GM18508 (cell line): ENCODE measurements at regions not wholly inside any gene's neighbourhood (a gene's known extent, or its start where the extent isn't known, plus 50 kb on each side); places are given as distances from the start of the nearest gene placed in this dataset.
"Not testable (repeated sequence)": the region's sequence is repeated elsewhere in the genome, so short reads cannot be mapped to it uniquely, and the experiment has no call there.

ENCODE experiments used
- ATAC-seq: cut with Tn5 transposase; IDR thresholded peaks from one replicate; pipeline ENCODE4 v1.9.1; 2021; ENCODE audit warnings: moderate number of reproducible peaks; ENCODE audit not compliant: insufficient read depth, unreplicated experiment

DNA sequence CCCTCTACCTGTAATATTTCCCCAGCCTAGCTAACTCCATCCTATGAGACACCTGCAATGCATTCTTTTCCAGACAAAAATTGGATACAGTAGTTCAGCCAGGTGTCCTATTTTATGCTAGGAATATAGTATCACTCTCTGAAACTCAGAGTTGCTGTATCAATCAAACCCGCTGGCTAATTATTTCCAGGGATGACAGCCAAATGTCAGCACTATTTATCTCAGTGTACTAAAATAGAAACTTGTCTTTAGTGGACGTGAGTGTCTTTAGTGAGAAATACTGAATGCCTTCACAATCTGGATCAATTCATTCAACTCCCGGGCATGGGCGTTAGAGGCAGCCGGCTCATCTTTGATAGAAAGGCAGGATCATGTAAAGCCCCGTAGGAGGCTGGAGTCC is 196.2 kb downstream of the RBM46 start:
- no peak for ATAC-seq

DNA sequence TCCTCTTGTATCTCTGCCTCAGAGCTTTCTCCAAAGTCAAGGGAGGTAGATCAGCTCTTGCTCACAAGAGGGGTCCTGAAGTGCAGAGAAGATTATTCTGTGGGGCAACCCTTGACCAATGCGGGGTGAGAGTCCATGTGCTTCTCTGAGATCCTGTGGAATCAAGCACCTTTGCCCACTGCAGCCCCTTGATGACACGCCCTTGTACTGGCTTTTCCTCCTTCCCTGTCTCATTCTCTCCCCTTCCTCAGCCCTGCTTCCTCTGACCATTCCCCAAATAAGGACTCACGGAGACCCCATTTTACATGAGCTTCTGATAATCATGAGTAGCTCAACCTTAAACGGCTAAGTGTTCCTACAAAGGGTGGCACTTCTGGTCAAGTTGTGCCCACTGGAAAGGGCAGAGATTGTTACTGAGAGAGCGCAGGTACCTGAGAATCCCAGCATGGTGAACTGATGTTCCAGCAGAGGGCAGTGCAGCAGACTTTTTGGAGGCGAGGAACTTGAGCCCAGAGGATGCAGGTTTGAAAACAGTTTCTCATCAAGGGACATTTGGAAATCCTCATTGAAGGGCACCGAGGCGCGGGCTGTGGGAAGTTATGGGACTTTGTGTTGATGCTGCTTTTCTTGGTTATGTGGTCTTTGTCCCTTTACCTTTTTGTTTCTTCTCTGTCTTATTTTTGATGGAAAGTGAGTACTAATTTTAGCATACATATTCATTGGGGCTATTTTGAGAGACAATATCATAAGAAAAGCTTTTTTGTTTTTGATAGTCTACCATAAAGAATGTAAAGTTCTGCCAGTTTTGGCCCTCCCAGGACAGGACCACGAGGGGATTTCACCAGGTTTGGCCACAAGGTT is 201.3 kb downstream of the RBM46 start:
- ATAC-seq: peak; percentile 47

DNA sequence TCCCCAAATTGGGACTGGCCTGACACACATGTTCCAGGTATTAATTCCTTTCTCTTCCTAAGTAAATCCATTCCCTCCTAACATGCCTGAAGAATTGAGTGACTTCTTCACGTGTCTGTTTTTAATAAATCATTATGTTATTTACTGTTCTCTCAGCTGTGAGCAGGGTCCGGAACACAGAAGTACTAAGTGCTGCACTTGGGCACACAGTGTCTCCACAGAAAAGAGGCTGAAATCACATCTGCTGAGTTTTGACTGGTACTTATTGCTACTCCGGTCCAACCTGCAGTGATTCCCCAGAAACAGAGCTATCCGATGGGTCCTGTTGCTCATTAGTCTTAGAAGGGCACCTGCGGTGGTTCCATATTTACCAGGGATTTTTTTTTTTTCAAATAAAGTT is 202.6 kb downstream of the RBM46 start:
- no peak for ATAC-seq

DNA sequence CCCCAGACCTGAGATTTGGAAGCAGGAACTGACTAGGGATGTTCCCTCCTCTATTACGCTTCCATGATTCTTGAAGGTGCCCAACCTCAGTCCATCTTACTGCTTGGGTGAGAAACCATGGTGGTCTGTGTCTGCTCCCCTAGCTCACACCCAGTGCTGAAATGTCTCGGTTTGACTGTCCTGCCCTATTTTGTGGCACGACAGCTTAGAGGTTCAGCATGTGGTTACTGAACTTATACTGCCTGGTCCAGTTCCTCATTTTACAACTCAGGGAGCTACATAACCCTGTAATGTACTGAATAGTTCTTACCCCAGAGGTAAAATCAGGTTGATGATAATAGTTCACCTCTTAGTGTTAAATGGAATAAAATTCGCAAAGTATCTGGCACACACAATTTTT is 203.1 kb downstream of the RBM46 start:
- ATAC-seq: peak; percentile 98

DNA sequence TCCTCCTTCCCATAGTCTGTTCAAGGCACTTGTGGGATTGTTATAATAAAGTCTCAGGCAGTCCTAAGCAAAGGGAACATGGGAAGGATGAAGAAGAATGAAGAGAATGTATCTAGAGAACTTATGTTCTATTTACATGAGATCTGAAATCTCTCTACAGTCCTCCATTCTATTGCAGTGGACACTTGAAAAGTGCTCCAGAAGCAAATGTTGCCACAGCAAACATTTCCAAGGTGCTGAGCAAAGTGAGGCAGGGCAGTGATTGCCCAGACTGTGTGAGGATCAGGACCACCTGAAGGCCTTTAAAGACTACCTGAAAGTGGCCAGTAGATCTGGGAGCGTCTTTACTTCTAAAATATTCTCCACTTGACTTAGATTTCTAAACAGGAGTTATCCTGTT is 203.5 kb downstream of the RBM46 start:
- ATAC-seq: no peak

DNA sequence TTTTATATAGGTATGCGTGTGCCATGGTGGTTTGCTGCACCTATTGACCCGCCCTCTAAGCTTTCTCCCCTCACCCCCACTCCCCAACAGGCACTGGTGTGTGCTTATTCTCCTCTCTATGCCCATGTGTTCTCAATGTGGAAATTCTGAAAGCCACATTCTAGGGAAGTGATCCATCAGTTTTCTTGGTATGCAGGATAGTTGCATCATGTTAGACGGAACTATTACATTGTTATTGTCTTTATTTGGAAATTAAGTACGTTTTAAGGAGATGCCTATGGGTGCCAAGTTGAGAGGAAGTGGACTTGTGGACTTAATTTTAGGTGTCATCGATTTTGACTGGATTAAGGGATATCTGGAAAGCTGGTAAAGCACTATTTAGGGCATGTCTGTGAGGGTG is 204.6 kb downstream of the RBM46 start:
- ATAC-seq: no peak

DNA sequence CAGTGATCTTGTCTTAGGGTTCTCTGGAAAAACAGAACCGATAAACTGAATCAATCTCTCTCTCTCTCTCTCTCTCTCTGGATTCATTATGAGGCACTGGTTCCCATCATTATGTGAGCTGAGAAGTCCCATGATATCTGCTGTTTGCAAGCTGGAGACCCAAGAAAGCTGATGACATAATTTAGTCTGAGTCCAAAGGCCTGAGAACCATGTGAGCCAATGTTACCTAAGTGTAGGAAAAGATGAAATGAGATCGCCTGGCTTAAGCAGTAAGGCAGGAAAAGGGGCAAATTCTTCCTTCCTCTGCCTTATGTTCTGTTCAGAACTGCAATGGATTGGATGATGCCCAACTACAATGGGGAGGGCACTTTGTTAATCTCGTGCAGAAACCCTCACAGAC is 207.4 kb downstream of the RBM46 start:
- no peak for ATAC-seq

DNA sequence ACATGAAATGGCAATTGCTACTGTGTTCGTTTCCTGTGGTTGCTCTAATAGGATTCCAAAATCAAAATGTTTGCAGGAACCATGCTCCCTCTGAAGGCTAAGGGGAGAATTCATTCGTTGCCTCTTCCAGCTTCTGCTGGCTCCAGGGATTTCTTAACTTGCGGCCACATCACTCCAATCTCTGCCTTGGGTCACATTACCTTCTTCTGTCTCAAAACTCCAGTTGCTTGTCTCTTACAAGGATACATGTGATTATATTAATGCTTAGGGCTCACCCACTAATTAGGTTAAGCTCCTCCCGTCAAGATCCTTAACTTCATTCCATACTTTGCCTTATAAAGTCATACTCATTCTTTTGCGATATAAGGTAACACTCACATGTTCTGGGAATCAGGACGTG is 208.4 kb downstream of the RBM46 start:
- no peak for ATAC-seq

DNA sequence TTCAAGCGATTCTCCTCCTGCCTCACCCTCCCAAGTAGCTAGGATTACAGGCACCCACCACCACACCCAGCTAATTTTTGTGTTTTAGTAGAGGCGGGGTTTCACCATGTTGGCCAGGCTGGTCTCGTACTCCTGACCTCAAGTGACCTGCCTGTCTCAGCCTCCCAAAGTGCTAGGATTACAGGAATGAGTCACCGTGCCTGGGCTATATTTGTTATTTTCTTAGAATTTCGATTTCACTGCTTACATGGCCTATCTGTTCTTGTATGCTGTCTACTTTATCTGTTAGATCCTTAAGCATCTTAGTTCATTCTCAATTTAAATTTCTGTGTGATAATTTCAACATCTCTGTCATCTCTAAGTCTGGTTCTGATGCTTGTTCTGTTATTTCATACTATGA is 210.6 kb upstream of the NPY2R start:
- not testable (repeated sequence) for ATAC-seq

DNA sequence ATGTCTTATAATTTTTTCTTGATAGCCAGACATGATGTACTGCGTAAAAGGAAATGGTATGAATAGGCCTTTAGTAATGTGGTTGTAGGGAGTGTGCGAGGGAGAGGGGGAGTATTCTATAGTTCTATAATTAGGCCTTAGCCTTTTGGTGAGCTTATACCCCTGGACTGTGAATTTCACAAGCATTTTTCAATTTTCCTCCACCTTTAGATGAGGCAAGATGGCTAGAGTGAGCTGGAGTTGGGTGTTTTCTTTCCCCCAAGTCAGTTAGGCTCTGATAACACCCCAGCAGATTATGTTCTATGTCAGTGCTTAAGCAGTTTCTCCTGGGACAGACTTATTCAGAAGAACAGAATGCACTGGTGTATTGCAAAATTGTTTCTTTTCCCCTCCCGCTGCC is 210.2 kb upstream of the NPY2R start:
- ATAC-seq: no peak

DNA sequence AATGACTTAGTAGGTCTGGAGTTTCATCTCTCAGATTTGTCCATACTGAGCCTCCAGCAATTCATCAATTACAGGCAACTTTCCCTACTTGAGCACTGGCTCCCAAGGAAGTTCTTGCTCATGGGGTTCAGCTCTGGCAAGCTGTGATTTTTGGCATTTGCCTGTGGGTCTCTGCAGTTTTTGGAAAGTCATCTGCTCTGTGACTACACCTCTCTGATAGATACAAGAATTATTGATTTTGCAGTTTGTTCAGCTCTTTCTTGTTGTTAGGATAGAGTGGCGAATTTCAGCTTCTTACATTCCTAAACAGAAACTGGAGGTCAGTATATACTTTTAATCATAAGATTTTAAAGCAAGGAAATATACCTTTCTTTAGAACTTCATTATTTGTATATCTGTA is 209.7 kb upstream of the NPY2R start:
- ATAC-seq: no peak

DNA sequence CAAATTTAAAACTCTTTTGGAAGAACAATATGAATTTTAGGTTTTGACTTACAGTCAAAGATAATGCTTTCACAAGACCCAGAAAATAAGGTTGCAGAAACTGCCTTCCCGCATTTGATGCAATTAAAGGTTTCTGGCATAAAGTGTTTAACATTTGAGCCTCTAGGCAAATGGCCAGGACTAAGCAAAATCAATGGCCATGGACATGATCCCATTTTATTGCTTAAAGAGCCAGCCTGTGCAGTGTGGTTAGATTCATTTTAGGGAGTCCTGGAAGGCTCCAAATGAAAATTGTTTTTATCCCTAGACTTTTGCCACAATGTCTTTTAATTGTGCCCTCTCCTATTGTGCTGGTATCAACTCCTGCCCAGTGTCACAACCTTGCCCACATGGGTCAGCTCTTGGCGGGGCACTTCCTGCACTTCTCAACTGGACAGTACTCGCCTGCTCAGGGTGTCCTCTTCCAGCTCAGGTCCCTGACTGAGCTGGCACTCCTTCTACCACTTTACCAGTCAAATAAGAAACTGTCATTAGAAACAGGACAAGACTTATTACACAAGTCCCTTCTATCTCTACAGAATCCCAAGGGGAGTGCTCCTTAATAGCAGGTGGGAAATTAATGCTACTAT is 208.4 kb upstream of the NPY2R start:
- no peak for ATAC-seq

DNA sequence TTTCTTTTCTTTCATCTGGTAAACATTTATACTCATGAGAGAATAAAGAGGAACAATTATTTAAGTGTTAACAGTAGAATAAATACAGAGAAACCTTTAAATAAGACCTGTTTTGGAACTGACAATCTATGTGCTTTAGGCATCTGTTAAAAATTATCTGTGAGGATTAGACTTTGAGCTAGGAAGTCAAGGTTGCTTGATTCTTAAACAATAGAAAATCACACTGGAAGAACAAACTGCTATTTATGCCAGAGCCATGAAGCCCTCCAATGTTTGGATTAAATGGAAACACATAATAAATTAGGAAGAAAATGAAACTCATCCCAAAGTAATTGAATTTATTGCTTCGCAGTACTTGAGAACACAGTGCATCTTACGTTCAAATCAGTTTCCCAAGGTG is 207.2 kb upstream of the NPY2R start:
- no peak for ATAC-seq

DNA sequence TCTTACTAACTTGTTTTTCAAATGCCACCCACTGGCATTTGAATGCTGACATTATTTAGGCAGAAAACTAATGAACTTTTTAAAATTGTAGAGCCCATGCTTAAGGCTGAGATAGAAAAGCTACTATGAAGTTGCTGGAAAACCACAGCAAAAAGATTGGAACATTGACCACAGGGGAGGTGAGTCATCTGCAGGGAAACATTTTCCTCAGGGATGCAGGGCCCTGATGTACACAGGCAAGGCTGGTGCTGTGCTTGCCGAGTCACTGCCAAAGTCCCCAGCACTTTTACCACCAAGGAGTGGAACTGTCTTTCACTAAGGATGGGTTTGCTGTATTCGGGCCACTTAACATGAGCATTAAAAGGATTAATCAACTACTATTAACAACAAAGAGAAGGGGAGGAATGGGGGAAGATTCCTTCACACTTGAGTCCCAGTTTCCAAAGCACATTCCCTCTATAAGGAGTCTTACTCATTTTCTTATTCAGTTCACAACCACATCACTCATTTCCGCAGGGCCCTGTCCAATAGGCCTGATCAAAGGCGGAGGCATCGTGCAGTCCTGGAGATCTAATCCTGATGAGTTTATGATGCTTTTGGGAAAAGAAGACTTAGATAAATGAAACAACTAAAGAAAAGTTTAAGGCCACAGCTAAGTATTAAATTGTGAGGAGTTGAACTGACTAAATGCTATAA is 202.9 kb upstream of the NPY2R start:
- no peak for ATAC-seq

DNA sequence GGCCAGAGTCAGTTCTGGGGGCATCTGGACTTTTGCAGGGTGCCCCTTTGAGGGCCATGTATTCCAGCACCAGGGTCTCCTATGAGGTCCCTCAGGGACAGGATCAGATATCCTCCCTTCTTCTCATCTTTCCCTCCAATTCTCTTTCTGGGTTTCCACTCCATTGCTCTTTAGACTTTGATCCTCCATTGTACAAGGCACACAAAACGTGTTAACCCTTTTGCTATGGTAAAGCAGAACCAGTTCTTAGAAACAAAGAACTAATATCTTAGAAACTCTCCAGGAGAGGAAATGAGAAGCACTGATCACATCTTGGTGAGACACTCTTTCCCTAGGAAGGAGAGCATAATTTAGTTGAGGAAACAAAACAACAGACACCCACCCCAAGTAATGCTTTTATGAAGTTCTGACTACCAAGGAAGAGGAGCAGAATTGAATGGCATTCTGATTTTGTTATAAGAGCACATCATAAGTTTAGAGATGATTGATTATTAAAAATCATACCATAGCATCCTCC is 200.7 kb upstream of the NPY2R start:
- ATAC-seq: no peak

DNA sequence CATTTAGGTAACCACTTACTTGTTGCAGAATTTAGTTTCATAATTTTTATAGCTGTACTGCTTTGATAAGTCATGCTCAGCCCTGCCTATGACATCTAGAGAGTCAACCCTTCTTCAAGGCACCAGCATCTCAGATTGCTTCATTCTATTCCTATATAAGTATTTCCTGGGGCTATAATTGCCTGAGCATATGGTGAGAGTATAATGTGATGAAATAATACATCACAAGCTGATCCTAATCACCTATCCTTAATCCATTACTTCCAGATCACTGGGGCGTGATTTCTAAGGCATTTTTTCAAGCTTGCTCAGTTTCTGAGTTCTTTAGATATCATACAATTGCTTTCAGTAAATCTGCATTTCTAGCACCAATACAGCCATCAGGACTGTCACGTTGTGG is 200.0 kb upstream of the NPY2R start:
- no peak for ATAC-seq

DNA sequence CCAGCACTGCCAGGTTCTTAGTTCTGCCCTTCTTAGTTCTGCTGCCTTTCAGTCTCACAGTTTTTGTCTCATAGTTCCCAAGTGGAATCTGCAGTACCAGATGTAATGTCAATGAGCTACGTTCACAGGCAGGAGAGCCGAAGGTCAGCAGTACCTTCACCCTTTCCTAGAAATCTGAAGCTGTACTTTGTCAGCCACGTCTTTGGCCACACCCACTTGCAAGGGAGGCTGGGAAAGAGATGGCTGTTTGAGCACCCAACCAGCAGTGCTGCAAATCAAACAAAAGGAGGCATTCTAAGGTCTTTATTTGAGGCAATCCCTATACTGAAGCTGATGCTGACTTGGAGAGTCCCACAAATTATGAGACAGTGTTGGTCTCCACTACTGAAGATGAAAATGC is 199.1 kb upstream of the NPY2R start:
- no peak for ATAC-seq

DNA sequence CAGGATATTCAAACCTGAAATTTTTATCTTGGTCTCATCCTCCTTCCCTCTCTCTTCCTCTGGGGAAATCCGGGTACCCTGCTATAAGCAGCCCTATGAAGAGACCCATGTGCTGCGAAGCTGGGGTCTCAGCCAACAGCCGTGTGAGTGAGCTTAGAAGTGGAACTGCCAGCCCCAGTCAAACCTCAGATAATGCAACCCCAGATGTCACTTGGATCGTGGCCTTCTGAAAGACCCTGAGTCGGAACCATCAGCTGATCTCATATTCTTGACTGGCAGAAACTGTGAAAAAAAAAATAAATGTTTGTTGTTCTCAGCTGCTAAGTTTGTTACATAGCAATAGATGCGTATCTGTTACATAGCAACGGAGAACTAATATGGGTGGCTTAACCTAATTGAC is 198.1 kb upstream of the NPY2R start:
- ATAC-seq: no peak

DNA sequence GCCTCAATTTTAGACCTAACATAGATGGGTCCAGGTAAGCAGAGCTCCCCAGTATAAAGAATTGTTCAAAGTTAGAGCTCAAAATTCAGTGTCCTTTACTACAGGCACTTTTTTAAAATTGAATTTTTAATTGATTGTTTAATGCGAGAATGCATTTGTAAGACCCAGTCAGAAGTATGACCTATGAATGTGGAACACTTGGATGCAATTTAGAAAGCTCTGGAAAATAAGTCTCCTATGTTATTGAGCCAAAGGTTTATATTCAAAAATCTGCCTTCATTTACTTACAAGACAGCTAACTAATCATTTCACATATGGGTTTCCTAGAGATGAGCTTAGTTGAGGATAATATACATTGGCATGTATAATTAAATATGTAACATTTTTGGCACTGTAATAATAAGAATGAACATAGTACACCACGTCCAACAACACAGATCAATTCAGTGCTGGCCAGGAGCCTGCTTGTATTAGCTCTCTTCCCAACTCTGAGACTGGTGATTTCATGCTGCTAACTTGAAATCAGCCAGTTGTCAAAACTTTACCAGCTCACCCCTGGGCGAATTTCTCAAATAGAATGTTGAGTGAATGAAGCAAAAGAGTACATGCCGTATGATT is 197.2 kb upstream of the NPY2R start:
- ATAC-seq: no peak

DNA sequence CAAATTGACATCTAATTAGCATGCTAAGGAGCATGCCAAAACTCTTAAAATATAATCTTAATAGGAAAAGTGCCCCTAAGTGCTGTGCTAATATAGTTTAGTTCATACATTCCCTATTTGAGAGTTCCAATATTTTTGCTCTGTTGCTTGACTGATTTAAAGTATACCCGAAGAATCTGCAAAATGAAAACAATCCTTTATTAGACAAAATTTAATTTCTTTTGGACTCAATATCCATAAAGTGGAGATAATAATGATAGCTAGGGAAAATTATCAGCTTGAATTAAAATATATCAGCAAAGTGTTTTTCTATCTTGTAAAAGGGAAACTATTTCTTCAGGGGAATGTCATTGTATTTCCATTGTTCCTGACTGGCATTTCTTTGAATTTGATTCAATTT is 196.0 kb upstream of the NPY2R start:
- no peak for ATAC-seq

DNA sequence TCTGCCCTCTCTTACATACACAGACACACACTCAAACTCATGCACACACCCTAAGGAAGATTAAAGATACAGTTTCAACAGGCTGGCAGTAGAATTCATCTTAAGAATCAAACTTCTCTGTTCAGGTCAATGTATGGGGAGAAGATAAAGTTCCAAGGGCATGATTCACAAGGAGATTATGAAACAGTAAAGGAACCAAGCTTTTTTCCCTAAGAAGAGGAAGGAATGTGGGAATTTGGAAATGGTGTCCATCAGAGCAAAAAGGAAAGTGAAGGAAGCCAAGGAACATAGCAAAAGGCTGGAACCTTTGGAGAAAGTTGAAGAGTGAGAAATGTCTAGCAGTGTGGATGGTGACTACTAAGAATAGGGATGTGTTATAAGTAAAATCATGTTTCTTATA is 191.0 kb upstream of the NPY2R start:
- ATAC-seq: no peak
